Stomach (tissue), 8 donors: ENCODE measurements at regions not wholly inside any gene's neighbourhood (a gene's known extent, or its start where the extent isn't known, plus 50 kb on each side); places are given as distances from the start of the nearest gene placed in this dataset.

Source experiments
- DNase-seq, 2 donors: peaks; one replicate each; pipeline versions ENCODE4 v3.0.0 to v3.0.0-alpha.2; 2013 to 2019
- H3K27ac ChIP-seq, 5 donors: fragments of 200-600 bp in 4 of 5; sonication (generic) in 4 of 5; one replicate each; pipeline ENCODE4 v1.5.1; 2013 to 2019; ENCODE audit warnings: mild to moderate bottlenecking in 1 of 5, moderate library complexity in 1 of 5
- H3K27me3 ChIP-seq, 3 donors: fragments of 200-600 bp; sonication (generic); one replicate each; pipeline ENCODE4 v1.5.1; 2017 to 2019; ENCODE audit warnings: mixed run types in 1 of 3
- H3K36me3 ChIP-seq, 4 donors: fragments of 200-600 bp; sonication (generic); 1 replicate in 3 of 4; 2 replicates in 1 of 4; pipeline ENCODE4 v1.5.1; 2016 to 2019
- H3K4me1 ChIP-seq, 4 donors: fragments of 200-600 bp; sonication (generic); one replicate each; pipeline ENCODE4 v1.5.1; 2016 to 2019
- H3K4me3 ChIP-seq, 4 donors: fragments of 200-600 bp; sonication (generic) in 3 of 4; one replicate each; pipeline ENCODE4 v1.5.1; 2016 to 2019; ENCODE audit warnings: mild to moderate bottlenecking in 1 of 4
- H3K9me3 ChIP-seq, 4 donors: fragments of 200-600 bp; sonication (generic); one replicate each; pipeline ENCODE4 v1.5.1; 2016 to 2019
- CTCF ChIP-seq, 7 experiments: fragments of 450-650 bp in 4 of 7; fragments of 200-600 bp in 3 of 7; sonication (generic) in 3 of 7; IDR thresholded peaks; one replicate each; pipeline ENCODE4 v1.5.1; 2016 to 2019; ENCODE audit warnings: antibody characterized with exemption in 7 of 7, control low read depth in 2 of 7, mild to moderate bottlenecking in 1 of 7
- EP300 ChIP-seq: sonication (generic); formaldehyde crosslinking; IDR thresholded peaks from one replicate; pipeline ENCODE4 v1.6.1; 2017; ENCODE audit warnings: antibody characterized with exemption
- POLR2A ChIP-seq, 4 donors: fragments of 450-650 bp; IDR thresholded peaks; one replicate each; pipeline ENCODE4 v1.6.1; 2016; ENCODE audit warnings: antibody characterized with exemption in 4 of 4, control low read depth in 2 of 4, mild to moderate bottlenecking in 1 of 4, moderate library complexity in 1 of 4
- POLR2AphosphoS5 ChIP-seq, 3 donors: sonication (generic); formaldehyde crosslinking; IDR thresholded peaks; one replicate each; pipeline ENCODE4 v1.6.1; 2016; ENCODE audit warnings: antibody characterized with exemption in 3 of 3
- WGBS, 5 donors: extraction: QIAGEN DNeasy Blood & Tissue Kit in 3 of 5; methylation state at CpG; one replicate each; pipeline versions ENCODE4 v1.1.5 to v1.1.7; 2013 to 2018; 5-methylcytosine and 5-hydroxymethylcytosine counted together
- intact Hi-C: fragments of 100-400 bp; cut with DNase I; formaldehyde crosslinking; loops from one replicate; pipeline ENCODE4 v1.15.1; 2023; ENCODE audit warnings: low total_unique reads
- donor health status: healthy with polysubstance abuse.
- donor health status: Bipolar disorder and iron deficiency.
- donor health status: healthy.

- Histone ChIP-seq H3K4me3 (no peak overlapping the region), H3K36me3 (peaks cover 5 to 13% (median 10%) of the 10 kb centered on the region in 4 donors), H3K27me3 (no peaks in the 10 kb centered on the region), H3K27ac (peak overlapping the region in 2 of 5 donors; percentile 29 to 71), H3K9me3 (no peaks in the 10 kb centered on the region), H3K4me1 (peaks cover 8 to 55% (median 35%) of the 10 kb centered on the region in 4 donors)
- intact Hi-C loops = no loop called here
- 82 to 96% (median 89%) methylated on average over 3 of the region's 3 CpGs for WGBS, 5 donors
- no peak for DNase-seq
- TF ChIP-seq CTCF (IDR thresholded peaks at IDR 0.05) (no peak), EP300 (no peak), POLR2AphosphoS5 (IDR thresholded peaks at IDR 0.05) (no peak), POLR2A (IDR thresholded peaks at IDR 0.05) (no peak)
These were observed 65.0 kb downstream of the C9orf152 start for GRCh38 chr9:110142868-110143481.

- H3K36me3 ChIP-seq = peaks cover 0 to 8% (median 5%) of the 10 kb centered on the region in 4 donors
- H3K27ac ChIP-seq = peak overlapping the region in 3 of 5 donors; percentile 20 to 56 (median 29)
- H3K4me3 ChIP-seq = no peak overlapping the region
- no peak for DNase-seq
- TF ChIP-seq POLR2A (IDR thresholded peaks at IDR 0.05) = no peak
- H3K27me3 ChIP-seq = no peaks in the 10 kb centered on the region
- WGBS, 5 donors = 7 to 24% (median 12%) methylated on average over 1 of the region's 1 CpG
- H3K9me3 ChIP-seq = no peaks in the 10 kb centered on the region
- peaks cover 9 to 60% (median 37%) of the 10 kb centered on the region in 4 donors for H3K4me1 ChIP-seq
- intact Hi-C loops = no loop called here
These were observed 64.5 kb downstream of the C9orf152 start for GRCh38 chr9:110143485-110143884.

GRCh38 chr9:110143950-110144545, 63.9 kb downstream of the C9orf152 start:
- no peak for DNase-seq
- intact Hi-C loops = no loop called here
- no peak overlapping the region for H3K4me3 ChIP-seq
- H3K36me3 ChIP-seq = peaks cover 0 to 2% (median 0%) of the 10 kb centered on the region in 4 donors
- H3K9me3 ChIP-seq = no peaks in the 10 kb centered on the region
- TF ChIP-seq POLR2AphosphoS5 (IDR thresholded peaks at IDR 0.05) (no peak), POLR2A (IDR thresholded peaks at IDR 0.05) (no peak), EP300 (no peak), CTCF (IDR thresholded peaks at IDR 0.05) (no peak)
- H3K27me3 ChIP-seq = no peaks in the 10 kb centered on the region
- WGBS, 5 donors = 65 to 80% (median 73%) methylated on average over 2 of the region's 2 CpGs
- H3K27ac ChIP-seq = peak overlapping the region in 3 of 5 donors; percentile 20 to 56 (median 29)
- H3K4me1 ChIP-seq = peaks cover 15 to 65% (median 40%) of the 10 kb centered on the region in 4 donors

- Histone ChIP-seq H3K27ac (peak overlapping the region in 2 of 5 donors; percentile 34 to 65), H3K36me3 (peaks cover 0 to 3% (median 0%) of the 10 kb centered on the region in 4 donors), H3K9me3 (no peaks in the 10 kb centered on the region), H3K4me1 (peaks cover 16 to 65% (median 40%) of the 10 kb centered on the region in 4 donors), H3K27me3 (no peaks in the 10 kb centered on the region), H3K4me3 (no peak overlapping the region)
- TF ChIP-seq EP300 (no peak), CTCF (IDR thresholded peaks at IDR 0.05) (no peak), POLR2AphosphoS5 (IDR thresholded peaks at IDR 0.05) (no peak), POLR2A (IDR thresholded peaks at IDR 0.05) (no peak)
- intact Hi-C loops = no loop called here
- 67 to 83% (median 67%) methylated on average over 1 of the region's 1 CpG for WGBS, 5 donors
- DNase-seq = no peak
These were observed 61.6 kb downstream of the C9orf152 start for GRCh38 chr9:110146373-110146772.

- intact Hi-C loops = no loop called here
- peak overlapping the region in 1 of 4 donors; percentile 8 for H3K4me3 ChIP-seq
These were observed 59.6 kb downstream of the C9orf152 start for GRCh38 chr9:110148384-110148783.

More at GRCh38 chr9:110148384-110148783, 59.6 kb downstream of the C9orf152 start:
- Histone ChIP-seq H3K4me1 (peaks cover 12 to 65% (median 42%) of the 10 kb centered on the region in 4 donors), H3K9me3 (no peaks in the 10 kb centered on the region), H3K36me3 (peaks cover 0 to 3% (median 0%) of the 10 kb centered on the region in 4 donors), H3K27ac (peak overlapping the region in 4 of 5 donors; percentile 29 to 79 (median 56)), H3K27me3 (no peaks in the 10 kb centered on the region)
- WGBS, 5 donors = 45 to 63% (median 55%) methylated on average over 7 of the region's 7 CpGs
- TF ChIP-seq POLR2AphosphoS5 (IDR thresholded peaks at IDR 0.05) = peak in 1 of 3 donors; percentile 9
- no peak for TF ChIP-seq EP300
- no peak for TF ChIP-seq POLR2A (IDR thresholded peaks at IDR 0.05)
- TF ChIP-seq CTCF (IDR thresholded peaks at IDR 0.05) = no peak
- no peak for DNase-seq
